Neuron (in vitro differentiated cells): ENCODE measurements at regions not wholly inside any gene's neighbourhood (a gene's known extent, or its start where the extent isn't known, plus 50 kb on each side); places are given as distances from the start of the nearest gene placed in this dataset.

Experiments used
- H2AFZ ChIP-seq: one replicate; pipeline ENCODE4 v1.6.1; 2013; ENCODE audit warnings: low read depth, mild to moderate bottlenecking, inconsistent platforms, low read length, moderate library complexity
- H3K27me3 ChIP-seq: one replicate; pipeline ENCODE4 v1.6.1; 2013; ENCODE audit warnings: low read length; ENCODE audit not compliant: insufficient read depth
- H3K36me3 ChIP-seq: one replicate; pipeline ENCODE4 v1.6.1; 2013; ENCODE audit warnings: low read length; ENCODE audit not compliant: insufficient read depth
- H3K4me1 ChIP-seq: one replicate; pipeline ENCODE4 v1.6.1; 2013; ENCODE audit warnings: low read length; ENCODE audit not compliant: insufficient read depth
- H3K4me3 ChIP-seq: 2 replicates; pipeline ENCODE4 v1.5.1; 2013; ENCODE audit warnings: mild to moderate bottlenecking, low read length, moderate library complexity
- H3K9me3 ChIP-seq: one replicate; pipeline ENCODE4 v1.6.1; 2013; ENCODE audit warnings: low read length

GRCh38 chr13:40101708-40102359 lies 446.4 kb downstream of the COG6 start:
- Histone ChIP-seq H3K4me3 (no peak overlapping the region), H3K4me1 (peaks cover 3% of the 10 kb centered on the region), H3K9me3 (no peaks in the 10 kb centered on the region), H3K27me3 (no peaks in the 10 kb centered on the region), H2AFZ (no peak overlapping the region), H3K36me3 (no peaks in the 10 kb centered on the region)

- no peak overlapping the region for H2AFZ ChIP-seq
- no peaks in the 10 kb centered on the region for H3K4me1 ChIP-seq
- H3K36me3 ChIP-seq, result no peaks in the 10 kb centered on the region
- no peak overlapping the region for H3K4me3 ChIP-seq
- no peaks in the 10 kb centered on the region for H3K9me3 ChIP-seq
- no peaks in the 10 kb centered on the region for H3K27me3 ChIP-seq
Observed at GRCh38 chr13:40102360-40102727, 446.9 kb downstream of the COG6 start.

- Histone ChIP-seq H3K27me3 (no peaks in the 10 kb centered on the region), H3K9me3 (no peaks in the 10 kb centered on the region), H2AFZ (no peak overlapping the region), H3K4me3 (no peak overlapping the region), H3K4me1 (no peaks in the 10 kb centered on the region), H3K36me3 (no peaks in the 10 kb centered on the region)
Observed at GRCh38 chr13:40102854-40103253, 447.4 kb downstream of the COG6 start.

GRCh38 chr13:40103864-40104263 lies 448.4 kb downstream of the COG6 start:
- Histone ChIP-seq H3K27me3 (no peaks in the 10 kb centered on the region), H2AFZ (no peak overlapping the region), H3K9me3 (no peaks in the 10 kb centered on the region)

GRCh38 chr13:40105231-40105630 lies 449.8 kb downstream of the COG6 start:
- no peak overlapping the region for H2AFZ ChIP-seq
- H3K9me3 ChIP-seq, result no peaks in the 10 kb centered on the region
- H3K4me3 ChIP-seq, result no peak overlapping the region
- no peaks in the 10 kb centered on the region for H3K4me1 ChIP-seq
- no peaks in the 10 kb centered on the region for H3K36me3 ChIP-seq
- no peaks in the 10 kb centered on the region for H3K27me3 ChIP-seq

More at GRCh38 chr13:40103864-40104263, 448.4 kb downstream of the COG6 start:
- Histone ChIP-seq H3K4me1 (no peaks in the 10 kb centered on the region), H3K4me3 (no peak overlapping the region), H3K36me3 (no peaks in the 10 kb centered on the region)

- Histone ChIP-seq H3K36me3 (no peaks in the 10 kb centered on the region), H3K4me3 (no peak overlapping the region), H3K27me3 (no peaks in the 10 kb centered on the region), H2AFZ (no peak overlapping the region), H3K4me1 (no peaks in the 10 kb centered on the region), H3K9me3 (no peaks in the 10 kb centered on the region)
Observed at GRCh38 chr13:40109351-40109844, 453.9 kb downstream of the COG6 start.

GRCh38 chr13:40113643-40114304 lies 458.3 kb downstream of the COG6 start:
- H2AFZ ChIP-seq, result no peak overlapping the region
- H3K9me3 ChIP-seq, result no peaks in the 10 kb centered on the region
- H3K36me3 ChIP-seq, result no peaks in the 10 kb centered on the region
- H3K4me3 ChIP-seq, result no peak overlapping the region
- H3K27me3 ChIP-seq, result no peaks in the 10 kb centered on the region
- H3K4me1 ChIP-seq, result peaks cover 13% of the 10 kb centered on the region

GRCh38 chr13:40114305-40114896 lies 458.9 kb downstream of the COG6 start:
- Histone ChIP-seq H3K27me3 (no peaks in the 10 kb centered on the region), H3K4me3 (no peak overlapping the region), H2AFZ (no peak overlapping the region), H3K36me3 (no peaks in the 10 kb centered on the region), H3K9me3 (no peaks in the 10 kb centered on the region), H3K4me1 (peaks cover 13% of the 10 kb centered on the region)

- Histone ChIP-seq H3K36me3 (no peaks in the 10 kb centered on the region), H3K4me1 (peaks cover 13% of the 10 kb centered on the region)
Observed at GRCh38 chr13:40115426-40115825, 460.0 kb downstream of the COG6 start.

GRCh38 chr13:40116008-40116407 lies 460.5 kb downstream of the COG6 start:
- H3K27me3 ChIP-seq, result no peaks in the 10 kb centered on the region
- no peak overlapping the region for H2AFZ ChIP-seq
- H3K4me1 ChIP-seq, result peaks cover 14% of the 10 kb centered on the region
- no peak overlapping the region for H3K4me3 ChIP-seq
- H3K9me3 ChIP-seq, result peaks cover 2% of the 10 kb centered on the region
- H3K36me3 ChIP-seq, result no peaks in the 10 kb centered on the region

More at GRCh38 chr13:40115426-40115825, 460.0 kb downstream of the COG6 start:
- H3K9me3 ChIP-seq, result peaks cover 2% of the 10 kb centered on the region
- H2AFZ ChIP-seq, result no peak overlapping the region
- no peaks in the 10 kb centered on the region for H3K27me3 ChIP-seq
- no peak overlapping the region for H3K4me3 ChIP-seq

GRCh38 chr13:40118337-40118736 lies 462.9 kb downstream of the COG6 start:
- H3K4me1 ChIP-seq, result peaks cover 17% of the 10 kb centered on the region
- no peaks in the 10 kb centered on the region for H3K27me3 ChIP-seq
- no peak overlapping the region for H3K4me3 ChIP-seq

GRCh38 chr13:40119852-40120251 lies 464.4 kb downstream of the COG6 start:
- Histone ChIP-seq H3K27me3 (no peaks in the 10 kb centered on the region), H3K36me3 (no peaks in the 10 kb centered on the region), H3K4me1 (peaks cover 32% of the 10 kb centered on the region), H3K9me3 (peaks cover 2% of the 10 kb centered on the region), H2AFZ (no peak overlapping the region), H3K4me3 (no peak overlapping the region)

More at GRCh38 chr13:40118337-40118736, 462.9 kb downstream of the COG6 start:
- Histone ChIP-seq H3K36me3 (no peaks in the 10 kb centered on the region), H3K9me3 (peaks cover 2% of the 10 kb centered on the region), H2AFZ (no peak overlapping the region)

GRCh38 chr13:40120288-40120687 lies 464.8 kb downstream of the COG6 start:
- H3K9me3 ChIP-seq, result peaks cover 2% of the 10 kb centered on the region
- H2AFZ ChIP-seq, result no peak overlapping the region
- no peaks in the 10 kb centered on the region for H3K36me3 ChIP-seq
- no peak overlapping the region for H3K4me3 ChIP-seq
- H3K27me3 ChIP-seq, result no peaks in the 10 kb centered on the region
- H3K4me1 ChIP-seq, result peaks cover 30% of the 10 kb centered on the region
